IPS-15b (cell line): ENCODE measurements at regions not wholly inside any gene's neighbourhood (a gene's known extent, or its start where the extent isn't known, plus 50 kb on each side); places are given as distances from the start of the nearest gene placed in this dataset.

ENCODE experiments used
- H3K27me3 ChIP-seq: one replicate; pipeline ENCODE4 v1.6.1; 2013; ENCODE audit warnings: low read length; ENCODE audit not compliant: control insufficient read depth, insufficient read depth
- H3K36me3 ChIP-seq: one replicate; pipeline ENCODE4 v1.6.1; 2013; ENCODE audit warnings: low read length; ENCODE audit not compliant: control insufficient read depth, insufficient read depth
- H3K4me1 ChIP-seq: one replicate; pipeline ENCODE4 v1.6.1; 2013; ENCODE audit warnings: mild to moderate bottlenecking, low read length; ENCODE audit not compliant: control insufficient read depth, insufficient read depth
- H3K4me3 ChIP-seq: one replicate; pipeline ENCODE4 v1.5.1; 2013; ENCODE audit warnings: low read depth, low read length
- H3K9ac ChIP-seq: one replicate; pipeline ENCODE4 v1.6.1; 2013; ENCODE audit warnings: low read depth, mild to moderate bottlenecking, low read length
- H3K9me3 ChIP-seq: one replicate; pipeline ENCODE4 v1.6.1; 2013; ENCODE audit warnings: mild to moderate bottlenecking, low read length; ENCODE audit not compliant: control insufficient read depth, insufficient read depth

- no peaks in the 10 kb centered on the region for H3K4me1 ChIP-seq
- H3K27me3 ChIP-seq, result no peaks in the 10 kb centered on the region
- no peak overlapping the region for H3K4me3 ChIP-seq
- H3K9ac ChIP-seq, result no peak overlapping the region
- H3K36me3 ChIP-seq, result no peaks in the 10 kb centered on the region
- H3K9me3 ChIP-seq, result no peaks in the 10 kb centered on the region
Observed at GRCh38 chr5:56345352-56345751, 112.2 kb upstream of the ANKRD55 start.

- Histone ChIP-seq H3K27me3 (no peaks in the 10 kb centered on the region), H3K36me3 (no peaks in the 10 kb centered on the region), H3K4me3 (no peak overlapping the region), H3K9me3 (no peaks in the 10 kb centered on the region), H3K9ac (no peak overlapping the region), H3K4me1 (no peaks in the 10 kb centered on the region)
Observed at GRCh38 chr5:56344594-56344993, 111.5 kb upstream of the ANKRD55 start.

- H3K36me3 ChIP-seq, result no peaks in the 10 kb centered on the region
- H3K4me3 ChIP-seq, result no peak overlapping the region
Observed at GRCh38 chr5:56343988-56344387, 110.9 kb upstream of the ANKRD55 start.

GRCh38 chr5:56342616-56343015, 109.5 kb upstream of the ANKRD55 start:
- no peaks in the 10 kb centered on the region for H3K27me3 ChIP-seq
- no peak overlapping the region for H3K9ac ChIP-seq
- no peaks in the 10 kb centered on the region for H3K9me3 ChIP-seq
- no peaks in the 10 kb centered on the region for H3K36me3 ChIP-seq
- H3K4me1 ChIP-seq, result no peaks in the 10 kb centered on the region
- no peak overlapping the region for H3K4me3 ChIP-seq

More at GRCh38 chr5:56343988-56344387, 110.9 kb upstream of the ANKRD55 start:
- Histone ChIP-seq H3K4me1 (no peaks in the 10 kb centered on the region), H3K27me3 (no peaks in the 10 kb centered on the region), H3K9ac (no peak overlapping the region), H3K9me3 (no peaks in the 10 kb centered on the region)

- H3K9ac ChIP-seq, result no peak overlapping the region
- no peaks in the 10 kb centered on the region for H3K9me3 ChIP-seq
- H3K36me3 ChIP-seq, result no peaks in the 10 kb centered on the region
- no peaks in the 10 kb centered on the region for H3K27me3 ChIP-seq
- no peaks in the 10 kb centered on the region for H3K4me1 ChIP-seq
- H3K4me3 ChIP-seq, result no peak overlapping the region
Observed at GRCh38 chr5:56340196-56340980, 107.3 kb upstream of the ANKRD55 start.

GRCh38 chr5:56339732-56340131, 106.6 kb upstream of the ANKRD55 start:
- H3K27me3 ChIP-seq, result no peaks in the 10 kb centered on the region
- H3K9me3 ChIP-seq, result no peaks in the 10 kb centered on the region
- H3K4me3 ChIP-seq, result no peak overlapping the region
- no peak overlapping the region for H3K9ac ChIP-seq
- H3K36me3 ChIP-seq, result no peaks in the 10 kb centered on the region
- no peaks in the 10 kb centered on the region for H3K4me1 ChIP-seq

- H3K36me3 ChIP-seq, result no peaks in the 10 kb centered on the region
- no peak overlapping the region for H3K9ac ChIP-seq
- H3K27me3 ChIP-seq, result no peaks in the 10 kb centered on the region
- H3K4me3 ChIP-seq, result no peak overlapping the region
- no peaks in the 10 kb centered on the region for H3K9me3 ChIP-seq
- no peaks in the 10 kb centered on the region for H3K4me1 ChIP-seq
Observed at GRCh38 chr5:56337715-56338319, 104.7 kb upstream of the ANKRD55 start.

- H3K9me3 ChIP-seq, result no peaks in the 10 kb centered on the region
- no peaks in the 10 kb centered on the region for H3K36me3 ChIP-seq
- H3K9ac ChIP-seq, result no peak overlapping the region
- no peaks in the 10 kb centered on the region for H3K4me1 ChIP-seq
- H3K27me3 ChIP-seq, result no peaks in the 10 kb centered on the region
- no peak overlapping the region for H3K4me3 ChIP-seq
Observed at GRCh38 chr5:56335212-56335611, 102.1 kb upstream of the ANKRD55 start.

- H3K9ac ChIP-seq, result no peak overlapping the region
- H3K9me3 ChIP-seq, result no peaks in the 10 kb centered on the region
- peaks cover 6% of the 10 kb centered on the region for H3K4me1 ChIP-seq
- H3K27me3 ChIP-seq, result no peaks in the 10 kb centered on the region
- no peak overlapping the region for H3K4me3 ChIP-seq
- no peaks in the 10 kb centered on the region for H3K36me3 ChIP-seq
Observed at GRCh38 chr5:56330806-56331205, 97.7 kb upstream of the ANKRD55 start.

GRCh38 chr5:56330167-56330566, 97.0 kb upstream of the ANKRD55 start:
- Histone ChIP-seq H3K9ac (no peak overlapping the region), H3K9me3 (no peaks in the 10 kb centered on the region), H3K36me3 (no peaks in the 10 kb centered on the region), H3K4me1 (peaks cover 6% of the 10 kb centered on the region), H3K4me3 (no peak overlapping the region), H3K27me3 (no peaks in the 10 kb centered on the region)

GRCh38 chr5:56329652-56330051, 96.5 kb upstream of the ANKRD55 start:
- Histone ChIP-seq H3K4me1 (peaks cover 6% of the 10 kb centered on the region), H3K9ac (no peak overlapping the region), H3K4me3 (no peak overlapping the region), H3K9me3 (no peaks in the 10 kb centered on the region), H3K36me3 (no peaks in the 10 kb centered on the region), H3K27me3 (no peaks in the 10 kb centered on the region)
